Ishikawa (cell line): ENCODE measurements at regions not wholly inside any gene's neighbourhood (a gene's known extent, or its start where the extent isn't known, plus 50 kb on each side); places are given as distances from the start of the nearest gene placed in this dataset.

Experiments used
- CEBPB ChIP-seq: IDR thresholded peaks from 2 replicates; pipeline ENCODE4 v1.6.1; 2012
- EP300 ChIP-seq: IDR thresholded peaks from 2 replicates; pipeline ENCODE4 v1.6.1; 2012; ENCODE audit warnings: borderline replicate concordance
- NFIC ChIP-seq: IDR thresholded peaks from 2 replicates; pipeline ENCODE4 v1.6.1; 2012

GRCh38 chr5:72659726-72660125, 152.5 kb upstream of the ZNF366 start:
- TF ChIP-seq EP300 (no peak), NFIC (no peak), CEBPB (no peak)
